HL-60 (cell line): ENCODE measurements at regions not wholly inside any gene's neighbourhood (a gene's known extent, or its start where the extent isn't known, plus 50 kb on each side); places are given as distances from the start of the nearest gene placed in this dataset.

ENCODE experiments used
- GABPA ChIP-seq: IDR thresholded peaks from 2 replicates; pipeline ENCODE4 v1.6.1; 2012; ENCODE audit warnings: low read depth
- POLR2AphosphoS5 ChIP-seq: IDR thresholded peaks from 2 replicates; pipeline ENCODE4 v1.6.1; 2012; ENCODE audit warnings: low read depth
- TF ChIP-seq, protein P1 (sequence below): IDR thresholded peaks from one replicate; pipeline ENCODE4 v1.5.1; 2011; ENCODE audit warnings: low read length, control low read depth, inconsistent platforms; ENCODE audit not compliant: insufficient read depth
- TF ChIP-seq, protein P2 (sequence below): IDR thresholded peaks from 2 replicates; pipeline ENCODE4 v1.6.1; 2012; ENCODE audit warnings: low read depth; ENCODE audit not compliant: insufficient replicate concordance

DNA sequence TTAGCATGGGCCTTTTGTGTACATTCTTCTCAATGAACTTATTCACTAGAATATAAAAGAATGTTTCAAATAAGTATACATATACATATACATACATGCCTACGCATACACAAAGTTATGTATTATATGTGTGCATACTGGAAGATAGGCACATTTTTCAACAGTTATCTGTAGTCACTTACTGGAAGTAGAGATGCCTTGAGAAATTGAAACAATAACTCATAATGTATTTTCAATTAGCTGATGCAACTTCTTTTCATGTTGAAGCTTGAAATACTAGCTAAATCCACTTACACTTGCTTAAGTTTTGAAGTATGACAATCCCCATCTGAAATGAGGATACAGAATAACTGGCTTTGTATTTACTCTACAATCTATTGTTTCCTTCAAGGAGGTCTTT, 469.0 kb upstream of the PTGER4 start:
- TF ChIP-seq, protein P1, sequence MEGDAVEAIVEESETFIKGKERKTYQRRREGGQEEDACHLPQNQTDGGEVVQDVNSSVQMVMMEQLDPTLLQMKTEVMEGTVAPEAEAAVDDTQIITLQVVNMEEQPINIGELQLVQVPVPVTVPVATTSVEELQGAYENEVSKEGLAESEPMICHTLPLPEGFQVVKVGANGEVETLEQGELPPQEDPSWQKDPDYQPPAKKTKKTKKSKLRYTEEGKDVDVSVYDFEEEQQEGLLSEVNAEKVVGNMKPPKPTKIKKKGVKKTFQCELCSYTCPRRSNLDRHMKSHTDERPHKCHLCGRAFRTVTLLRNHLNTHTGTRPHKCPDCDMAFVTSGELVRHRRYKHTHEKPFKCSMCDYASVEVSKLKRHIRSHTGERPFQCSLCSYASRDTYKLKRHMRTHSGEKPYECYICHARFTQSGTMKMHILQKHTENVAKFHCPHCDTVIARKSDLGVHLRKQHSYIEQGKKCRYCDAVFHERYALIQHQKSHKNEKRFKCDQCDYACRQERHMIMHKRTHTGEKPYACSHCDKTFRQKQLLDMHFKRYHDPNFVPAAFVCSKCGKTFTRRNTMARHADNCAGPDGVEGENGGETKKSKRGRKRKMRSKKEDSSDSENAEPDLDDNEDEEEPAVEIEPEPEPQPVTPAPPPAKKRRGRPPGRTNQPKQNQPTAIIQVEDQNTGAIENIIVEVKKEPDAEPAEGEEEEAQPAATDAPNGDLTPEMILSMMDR: no peak
- TF ChIP-seq, protein P2, sequence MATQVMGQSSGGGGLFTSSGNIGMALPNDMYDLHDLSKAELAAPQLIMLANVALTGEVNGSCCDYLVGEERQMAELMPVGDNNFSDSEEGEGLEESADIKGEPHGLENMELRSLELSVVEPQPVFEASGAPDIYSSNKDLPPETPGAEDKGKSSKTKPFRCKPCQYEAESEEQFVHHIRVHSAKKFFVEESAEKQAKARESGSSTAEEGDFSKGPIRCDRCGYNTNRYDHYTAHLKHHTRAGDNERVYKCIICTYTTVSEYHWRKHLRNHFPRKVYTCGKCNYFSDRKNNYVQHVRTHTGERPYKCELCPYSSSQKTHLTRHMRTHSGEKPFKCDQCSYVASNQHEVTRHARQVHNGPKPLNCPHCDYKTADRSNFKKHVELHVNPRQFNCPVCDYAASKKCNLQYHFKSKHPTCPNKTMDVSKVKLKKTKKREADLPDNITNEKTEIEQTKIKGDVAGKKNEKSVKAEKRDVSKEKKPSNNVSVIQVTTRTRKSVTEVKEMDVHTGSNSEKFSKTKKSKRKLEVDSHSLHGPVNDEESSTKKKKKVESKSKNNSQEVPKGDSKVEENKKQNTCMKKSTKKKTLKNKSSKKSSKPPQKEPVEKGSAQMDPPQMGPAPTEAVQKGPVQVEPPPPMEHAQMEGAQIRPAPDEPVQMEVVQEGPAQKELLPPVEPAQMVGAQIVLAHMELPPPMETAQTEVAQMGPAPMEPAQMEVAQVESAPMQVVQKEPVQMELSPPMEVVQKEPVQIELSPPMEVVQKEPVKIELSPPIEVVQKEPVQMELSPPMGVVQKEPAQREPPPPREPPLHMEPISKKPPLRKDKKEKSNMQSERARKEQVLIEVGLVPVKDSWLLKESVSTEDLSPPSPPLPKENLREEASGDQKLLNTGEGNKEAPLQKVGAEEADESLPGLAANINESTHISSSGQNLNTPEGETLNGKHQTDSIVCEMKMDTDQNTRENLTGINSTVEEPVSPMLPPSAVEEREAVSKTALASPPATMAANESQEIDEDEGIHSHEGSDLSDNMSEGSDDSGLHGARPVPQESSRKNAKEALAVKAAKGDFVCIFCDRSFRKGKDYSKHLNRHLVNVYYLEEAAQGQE: no peak
- TF ChIP-seq GABPA (no peak), POLR2AphosphoS5 (no peak)
